Renal cortical epithelial cell (primary cell): ENCODE measurements at regions not wholly inside any gene's neighbourhood (a gene's known extent, or its start where the extent isn't known, plus 50 kb on each side); places are given as distances from the start of the nearest gene placed in this dataset.
A peak's percentile ranks its signal among the peaks of the same experiment; 100 is the strongest.
"Not testable (repeated sequence)": the region's sequence is repeated elsewhere in the genome, so short reads cannot be mapped to it uniquely, and the experiment has no call there.

Experiments used
- DNase-seq: peaks from one replicate; pipeline ENCODE4 v3.0.0-alpha.2; 2011; ENCODE audit warnings: low read depth

DNA sequence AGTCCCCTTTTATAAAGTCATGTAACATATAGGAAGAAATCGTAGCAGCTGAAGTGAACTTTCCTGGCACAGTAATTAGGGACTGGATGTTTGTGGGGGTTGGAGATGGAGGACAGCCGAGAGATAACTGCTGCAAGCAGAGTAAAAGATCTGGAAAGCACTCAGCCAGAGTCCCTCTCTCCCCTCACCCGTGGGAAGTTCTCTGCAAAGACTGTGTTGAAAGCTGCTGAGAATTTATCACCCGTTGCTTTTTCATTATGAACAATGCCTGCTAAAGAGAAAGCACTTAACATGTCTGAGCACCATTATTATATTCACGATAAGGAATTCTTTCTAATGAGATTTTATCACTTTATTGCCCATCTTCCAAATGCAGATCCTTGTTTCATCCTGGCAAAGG, 248.8 kb downstream of the SHOX2 start:
- DNase-seq = no peak

DNA sequence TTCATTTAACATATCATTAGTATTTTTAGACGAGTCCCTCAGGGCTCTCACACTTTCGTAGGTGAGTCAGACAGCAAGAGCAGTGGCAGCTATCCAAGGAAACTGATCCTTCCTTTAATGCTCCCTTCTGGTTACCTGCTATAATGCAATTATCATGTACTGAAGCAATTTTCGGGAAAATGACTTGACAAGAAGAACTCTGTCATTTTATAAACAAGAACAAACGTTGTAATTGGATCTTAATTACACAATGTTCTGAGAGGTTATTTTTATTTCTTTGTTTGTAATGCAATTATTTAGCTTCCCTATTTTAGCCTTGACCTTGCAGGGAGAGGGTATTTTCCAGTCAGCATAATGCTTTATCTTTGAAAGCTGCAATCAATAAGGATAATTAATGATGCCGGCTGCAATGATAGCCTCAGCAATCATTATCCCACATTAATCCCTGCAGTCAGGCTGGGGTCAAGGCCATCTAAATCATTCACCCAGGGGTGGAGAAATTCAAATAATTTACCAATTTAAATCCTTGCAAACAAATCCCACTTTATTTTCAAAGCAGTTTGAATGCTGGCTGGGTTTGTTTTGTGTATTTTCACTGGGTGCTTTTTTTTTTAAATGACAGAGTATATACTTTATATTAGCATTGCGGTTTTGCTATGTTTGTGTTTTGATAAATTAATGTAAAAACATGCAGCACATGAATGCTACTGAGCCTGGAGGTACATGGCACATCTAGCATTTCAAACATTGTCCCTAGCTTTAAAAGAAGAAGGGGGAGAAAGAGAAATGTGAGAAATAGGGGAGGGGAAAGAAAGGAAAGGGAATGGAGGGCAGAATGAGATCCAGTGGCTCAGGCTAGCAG, 249.9 kb downstream of the SHOX2 start:
- peak; percentile 34 for DNase-seq

DNA sequence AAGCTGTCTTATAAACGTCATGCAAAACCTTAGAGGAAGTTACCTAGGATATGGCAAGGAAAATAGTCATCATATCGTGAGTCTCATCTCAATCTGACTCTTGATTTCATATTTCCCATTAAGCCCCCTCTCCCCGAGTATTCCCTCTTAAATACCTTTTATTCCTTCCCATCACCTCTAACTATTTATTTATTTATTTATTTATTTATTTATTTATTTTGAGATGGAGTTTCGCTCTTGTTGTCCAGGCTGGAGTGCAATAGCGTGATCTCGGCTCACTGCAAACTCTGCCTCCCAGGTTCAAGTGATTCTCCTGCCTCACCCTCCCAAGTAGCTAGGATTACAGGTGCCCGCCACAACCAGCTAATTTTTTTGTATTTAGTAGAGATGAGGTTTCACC, 260.4 kb downstream of the SHOX2 start:
- not testable (repeated sequence) for DNase-seq

DNA sequence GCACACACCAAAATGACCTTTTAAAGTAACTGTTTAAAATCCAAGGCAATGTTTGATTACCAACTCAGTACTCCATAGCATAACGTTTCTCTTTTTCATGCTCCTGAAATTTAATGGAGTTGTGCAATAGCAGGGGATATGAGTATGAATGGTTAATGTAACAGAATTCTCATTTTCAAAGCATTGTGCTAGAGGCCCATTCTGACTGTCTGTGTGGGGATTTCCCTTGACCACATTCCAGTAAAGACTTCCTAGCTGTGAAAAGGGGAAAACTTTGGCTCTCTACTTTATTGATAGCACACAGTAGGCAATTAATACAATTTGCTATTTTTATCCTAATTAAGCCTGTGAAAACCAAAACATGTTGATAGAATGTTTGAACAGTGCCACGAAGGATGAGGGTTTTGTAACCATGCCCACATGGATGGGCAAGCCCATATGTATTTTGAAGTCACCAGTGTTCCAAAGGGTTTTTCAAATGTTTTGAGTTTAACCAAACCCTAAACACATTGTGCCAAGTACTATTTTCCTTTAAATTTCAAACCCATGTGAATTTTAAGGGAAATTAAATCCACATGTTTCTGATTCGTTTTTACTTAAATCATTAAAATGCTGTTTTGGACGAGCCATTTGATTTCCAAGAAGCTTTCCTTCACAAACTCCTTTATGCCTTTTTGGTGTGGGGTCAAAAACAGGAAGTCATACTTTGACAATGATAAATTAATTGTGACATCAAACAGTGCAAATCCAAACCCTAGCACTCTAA, 261.2 kb downstream of the SHOX2 start:
- DNase-seq = no peak

DNA sequence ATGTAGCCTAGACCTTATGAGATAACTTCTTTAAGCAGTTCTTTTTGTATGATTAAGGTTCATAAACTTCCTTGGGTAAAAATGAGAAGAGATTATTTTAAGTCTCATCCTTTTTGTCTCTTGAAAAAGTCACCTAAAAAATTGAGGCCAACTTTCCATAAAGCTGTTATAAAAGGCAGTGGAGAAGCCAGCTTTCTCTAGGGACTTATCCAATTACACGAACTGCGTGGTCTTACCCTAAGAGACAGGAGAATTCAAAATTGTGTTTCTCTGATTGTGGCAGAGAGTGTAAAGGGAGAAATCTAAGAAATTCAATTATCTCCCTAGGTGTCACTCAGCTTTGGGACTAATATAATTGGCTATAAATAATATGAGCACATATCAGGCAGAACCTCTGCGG, 262.0 kb downstream of the SHOX2 start:
- no peak for DNase-seq

DNA sequence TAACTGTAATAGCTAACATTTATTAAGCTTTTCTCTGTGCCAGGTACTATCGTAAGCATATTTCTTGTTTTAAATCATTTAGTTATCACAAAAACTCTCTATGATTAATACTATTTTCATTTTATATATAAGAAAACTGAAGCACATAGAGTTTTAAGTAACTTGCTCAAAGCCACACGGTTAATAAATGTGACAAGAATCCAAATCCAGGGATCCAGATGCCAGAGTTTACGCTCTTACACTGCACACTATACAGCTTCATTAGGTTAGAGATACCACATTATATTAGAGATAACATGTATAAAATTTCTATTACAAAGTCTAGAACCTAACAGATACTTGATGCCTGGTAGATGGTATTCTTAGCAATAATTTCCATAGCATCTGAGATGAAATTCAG, 265.2 kb downstream of the SHOX2 start:
- DNase-seq = no peak

DNA sequence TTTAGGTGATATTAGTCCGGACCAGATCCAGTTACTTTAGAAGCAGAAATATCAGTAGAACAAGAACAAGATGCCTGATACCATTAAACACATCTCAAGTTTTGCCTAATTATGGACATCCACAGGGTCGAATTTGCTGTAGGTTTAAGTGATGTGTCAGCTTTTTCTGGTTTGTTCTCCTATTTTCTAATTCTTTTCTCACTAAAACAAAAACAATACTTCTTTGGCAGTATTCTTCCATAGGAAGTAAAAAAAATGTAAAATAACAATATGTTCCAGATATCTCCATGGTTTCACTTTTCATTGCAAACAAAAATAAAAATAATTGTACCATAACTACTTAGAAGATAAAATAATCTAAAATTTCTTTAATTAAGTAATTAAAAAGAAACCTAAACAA, 265.7 kb downstream of the SHOX2 start:
- DNase-seq = no peak

DNA sequence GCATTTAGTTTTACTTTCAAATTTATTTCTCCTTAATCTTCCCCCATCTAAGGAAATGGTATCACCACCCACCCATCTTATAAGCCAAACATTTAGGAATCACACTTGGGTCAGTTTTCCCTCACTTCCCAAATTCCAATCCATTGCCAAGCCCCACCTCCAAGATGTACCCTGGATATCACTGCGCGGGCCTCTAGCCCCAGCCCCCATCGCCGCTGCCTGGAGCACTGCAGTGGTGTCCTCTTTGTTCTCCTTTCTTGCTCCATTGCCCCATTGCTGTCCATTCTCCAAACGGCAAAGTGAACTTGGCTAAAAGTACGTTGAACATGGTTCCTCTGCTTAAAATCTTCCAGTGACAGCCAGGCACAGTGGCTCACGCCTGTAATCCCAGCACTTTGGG, 267.8 kb downstream of the SHOX2 start:
- no peak for DNase-seq

DNA sequence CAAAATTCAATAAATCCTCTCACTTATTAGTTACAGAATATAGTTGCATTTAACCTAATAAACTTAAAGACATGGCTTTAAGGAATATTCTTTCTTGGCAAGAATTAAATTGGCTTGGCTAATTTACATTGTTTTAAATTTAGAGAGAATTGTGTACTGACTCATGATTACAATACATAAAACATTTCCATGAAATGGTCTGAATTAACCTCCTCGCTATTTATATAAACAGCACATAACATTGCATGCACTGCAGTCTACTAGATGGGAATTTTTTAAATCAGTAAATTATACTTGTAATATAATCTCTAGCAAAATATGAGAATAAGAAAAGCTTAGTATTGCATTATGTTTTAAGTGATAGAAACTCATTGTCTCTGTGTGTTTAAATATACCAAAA, 268.9 kb downstream of the SHOX2 start:
- DNase-seq = no peak

DNA sequence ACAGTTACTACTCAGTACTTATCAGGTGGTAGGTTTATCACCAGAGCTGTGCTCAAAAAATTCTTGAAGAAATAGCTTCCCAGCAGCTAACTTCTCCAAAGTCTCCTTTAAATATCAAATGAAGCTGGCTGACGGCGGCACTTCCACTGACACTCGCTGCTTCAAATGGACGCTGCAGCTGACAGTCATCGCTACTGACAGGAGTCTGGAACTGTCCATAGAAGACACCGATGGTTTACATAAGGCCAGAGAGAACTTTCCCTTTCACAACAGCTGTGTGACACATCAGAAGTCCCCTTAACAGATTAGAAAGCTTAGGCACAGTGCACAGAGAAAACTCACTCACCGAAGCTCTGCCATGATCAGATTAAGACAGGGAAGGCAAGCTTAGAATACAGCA, 270.2 kb downstream of the SHOX2 start:
- DNase-seq = no peak

DNA sequence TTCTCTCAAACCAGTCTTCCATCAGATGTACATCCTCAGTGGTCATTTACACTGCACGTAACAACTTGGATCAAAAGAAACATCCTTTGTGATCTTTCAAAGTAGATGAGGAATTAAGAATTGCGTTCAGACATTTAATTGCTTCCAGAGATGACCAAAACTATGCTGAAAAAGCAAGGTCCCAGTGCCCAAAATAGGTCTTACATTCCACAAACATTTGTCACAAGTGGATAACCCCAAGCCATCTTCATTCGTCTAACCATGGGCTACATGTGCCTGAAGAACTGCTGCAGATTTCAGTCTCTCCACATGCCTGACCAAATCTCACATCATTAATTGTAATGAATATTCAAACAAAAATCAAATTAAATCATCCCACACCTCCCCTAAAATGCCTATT, 273.6 kb downstream of the SHOX2 start:
- DNase-seq = no peak

DNA sequence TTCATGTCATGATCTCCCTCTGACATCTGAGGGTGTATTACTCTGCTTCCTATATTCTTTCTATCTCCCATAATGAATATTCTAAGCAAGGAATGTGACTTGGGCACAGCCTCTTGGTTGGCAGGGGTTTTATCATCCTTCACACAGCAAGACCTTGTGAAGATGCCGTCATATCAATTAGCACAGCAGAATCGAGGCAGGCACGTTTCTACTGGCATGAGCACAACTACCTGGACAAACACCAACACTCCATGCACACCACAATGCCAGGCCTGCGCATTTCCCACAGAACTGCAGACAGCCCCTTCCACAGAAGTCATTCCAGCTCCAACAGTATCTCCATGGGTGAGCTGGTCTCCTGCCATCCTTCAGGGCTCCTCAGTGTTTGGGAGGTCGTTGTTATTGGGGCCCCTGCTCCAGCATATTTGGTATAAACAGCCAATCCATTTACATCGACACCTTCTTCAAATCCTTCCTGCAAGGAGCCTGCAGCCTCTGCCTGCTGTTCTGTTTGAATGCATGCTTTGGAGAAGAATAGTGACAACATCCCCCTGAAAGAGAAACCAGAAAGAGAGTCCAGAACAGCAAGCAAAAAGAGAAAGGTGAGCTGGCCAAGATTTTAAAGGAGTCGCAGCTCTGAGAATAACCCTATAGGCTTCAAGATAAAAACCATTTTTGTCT, 275.5 kb downstream of the SHOX2 start:
- DNase-seq = no peak

DNA sequence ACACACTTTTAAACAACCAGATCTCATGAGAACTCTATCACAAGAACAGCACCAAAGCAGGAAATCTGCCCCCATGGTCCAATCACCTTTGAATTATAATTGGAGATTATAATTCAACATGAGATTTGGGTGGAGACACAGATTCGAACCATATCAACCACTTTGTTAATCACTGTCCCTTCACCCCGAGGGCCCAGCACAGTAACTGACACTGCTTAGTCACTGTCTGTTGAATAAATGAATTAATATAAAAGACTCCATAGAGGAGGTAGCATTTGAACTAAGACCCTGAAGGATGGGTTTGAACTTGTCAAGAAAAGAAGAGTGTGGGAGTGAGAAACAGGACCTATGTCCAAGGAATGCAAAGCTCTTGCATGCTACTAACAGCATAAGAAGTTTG, 276.4 kb downstream of the SHOX2 start:
- no peak for DNase-seq

DNA sequence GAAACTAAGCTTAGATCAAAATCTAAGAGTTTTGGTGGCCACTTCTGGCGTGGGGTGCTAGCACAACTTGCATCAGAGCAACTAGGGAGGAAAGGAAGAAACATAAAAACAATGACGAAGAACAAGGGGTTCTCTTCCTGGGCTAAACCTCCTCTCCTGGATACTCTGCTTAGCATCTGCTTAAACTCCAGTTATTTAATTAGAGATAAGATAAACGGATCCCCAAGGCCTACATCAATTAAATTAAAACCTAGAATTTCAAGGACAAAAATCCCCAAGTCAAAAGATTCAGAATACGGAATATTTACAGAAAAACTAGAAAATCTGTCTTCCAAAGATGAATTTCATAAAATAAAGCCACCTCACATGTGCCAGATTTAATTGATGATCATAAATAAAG, 281.9 kb downstream of the SHOX2 start:
- no peak for DNase-seq

DNA sequence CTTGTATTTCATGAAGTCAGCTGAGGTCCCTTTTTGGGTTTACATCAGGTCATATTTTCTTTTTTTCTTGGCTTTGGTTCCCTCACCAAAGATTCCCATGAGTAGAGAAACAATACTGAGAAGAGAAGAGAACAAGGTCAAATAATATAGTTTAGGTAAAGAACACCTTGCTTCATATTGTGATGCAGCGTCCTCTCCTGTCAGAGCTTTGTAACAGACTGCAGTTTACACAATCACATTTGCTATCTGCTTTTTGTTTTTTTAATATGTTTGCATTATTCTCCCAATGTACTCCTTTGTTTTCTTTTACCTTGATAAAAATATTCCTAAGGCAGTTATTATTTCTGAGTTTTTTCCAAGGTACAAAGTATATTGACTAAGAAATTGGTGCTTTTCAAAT, 283.2 kb downstream of the SHOX2 start:
- DNase-seq = no peak

DNA sequence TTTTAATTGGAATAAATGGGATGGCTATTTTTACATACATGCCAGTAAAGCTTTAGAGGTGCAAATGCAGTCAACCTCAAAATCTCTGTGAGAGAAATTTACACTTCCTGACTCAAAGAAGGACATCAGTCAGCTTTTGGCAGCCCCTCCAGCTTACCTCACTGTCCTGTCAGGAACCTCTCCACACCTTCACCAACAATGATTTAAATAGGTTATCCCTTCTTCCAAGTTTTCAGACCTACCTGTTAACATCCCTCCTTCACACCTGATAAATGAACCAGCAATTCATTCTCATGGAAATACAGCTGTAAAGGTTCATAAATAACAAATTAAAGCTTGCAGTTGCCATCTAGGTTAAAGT, 286.1 kb downstream of the SHOX2 start:
- no peak for DNase-seq

DNA sequence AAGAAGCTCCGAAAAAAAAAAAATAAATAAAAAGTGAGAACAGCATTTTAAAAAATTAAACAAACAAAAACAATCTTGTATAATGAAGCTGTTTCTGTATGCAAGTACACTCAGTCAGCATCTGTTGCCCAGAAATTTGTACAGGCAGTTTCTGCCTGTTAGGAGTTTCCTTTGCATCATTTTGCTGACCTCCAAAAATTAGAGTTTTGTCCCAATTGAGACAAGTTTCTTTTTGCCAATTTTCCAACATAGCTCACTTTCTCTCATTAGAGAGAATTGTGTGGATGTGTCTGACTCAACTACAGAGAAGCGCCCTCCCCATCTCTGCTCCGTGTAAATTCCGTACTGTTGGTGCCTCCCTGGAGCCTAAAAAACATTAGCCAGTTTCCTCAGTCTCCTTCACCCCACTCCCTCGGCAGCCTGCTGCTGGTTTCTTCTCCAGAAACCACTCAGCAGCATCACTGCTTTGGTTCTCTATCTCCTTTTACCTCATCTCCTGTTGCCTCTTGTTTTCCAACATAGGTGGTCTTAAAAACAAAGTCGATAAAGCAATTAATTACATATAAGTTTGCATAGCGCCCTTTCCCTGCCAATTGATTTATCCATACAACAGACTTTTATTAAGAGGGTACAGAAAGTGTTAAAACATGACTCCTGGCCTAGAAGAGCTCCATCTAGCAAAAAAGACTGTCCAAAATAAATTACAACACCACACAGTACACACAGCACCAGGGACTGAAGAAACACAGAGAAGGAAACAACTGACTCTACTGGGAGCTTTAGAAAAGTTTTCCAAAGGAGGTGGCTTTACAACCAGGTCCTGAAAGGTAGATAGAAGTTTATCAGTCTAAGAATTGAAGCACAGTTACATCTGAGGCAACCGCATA, 286.7 kb downstream of the SHOX2 start:
- no peak for DNase-seq

DNA sequence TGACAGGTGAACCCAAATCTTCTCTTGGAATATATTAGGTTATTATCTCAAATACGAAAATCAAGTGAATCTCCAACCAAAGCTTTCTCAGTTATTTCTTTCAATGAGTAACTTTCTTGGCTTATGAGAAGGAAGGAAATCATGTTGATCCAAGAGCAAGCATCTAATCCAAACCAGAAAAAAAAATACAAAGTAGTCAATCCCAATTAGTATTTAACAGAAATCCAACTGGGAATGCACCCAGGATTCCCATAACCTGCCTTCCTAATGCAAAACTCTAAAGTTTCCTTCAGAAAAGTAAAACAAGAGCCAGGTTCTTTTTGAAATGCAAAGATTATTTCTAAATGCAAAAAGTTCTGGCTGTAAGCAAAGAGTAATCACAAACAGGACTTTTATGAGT, 289.3 kb downstream of the SHOX2 start:
- no peak for DNase-seq

DNA sequence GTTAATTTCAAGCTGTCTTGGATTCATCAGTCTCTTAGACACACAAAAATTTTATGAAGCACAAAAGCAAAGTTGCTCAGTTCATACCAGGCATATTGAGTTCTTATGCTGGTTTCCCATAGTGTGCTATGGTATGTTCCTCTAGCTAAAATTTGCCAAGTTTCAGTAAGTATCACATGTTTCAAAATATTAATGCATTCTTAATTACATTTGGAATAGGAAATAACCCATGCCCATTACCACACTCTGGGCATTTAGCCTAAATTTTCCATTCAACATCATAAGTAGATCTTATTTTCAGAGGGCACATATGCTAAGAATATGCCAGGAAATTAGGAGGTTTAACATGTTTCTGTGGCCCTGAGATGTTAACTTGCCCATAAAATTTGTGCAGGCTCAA, 289.9 kb downstream of the SHOX2 start:
- DNase-seq = no peak

DNA sequence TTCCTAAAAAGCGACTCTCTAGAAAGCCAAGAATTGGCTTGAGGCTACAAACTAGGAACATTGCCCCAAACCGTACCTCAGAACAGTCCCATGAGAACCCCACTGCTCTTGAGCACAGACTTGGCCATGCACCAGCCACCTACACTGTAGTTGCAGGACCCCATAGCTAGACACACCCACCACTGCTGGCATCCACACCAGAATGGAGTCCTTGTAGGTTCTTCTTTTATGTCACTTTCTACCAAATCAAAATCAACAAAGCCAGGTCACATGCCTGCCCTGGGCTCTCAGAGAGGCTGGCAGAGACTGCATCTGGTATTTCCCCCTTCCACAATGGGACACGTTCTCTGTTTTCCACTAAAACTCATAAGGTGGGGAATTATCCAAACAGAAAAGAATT, 290.5 kb downstream of the SHOX2 start:
- no peak for DNase-seq

DNA sequence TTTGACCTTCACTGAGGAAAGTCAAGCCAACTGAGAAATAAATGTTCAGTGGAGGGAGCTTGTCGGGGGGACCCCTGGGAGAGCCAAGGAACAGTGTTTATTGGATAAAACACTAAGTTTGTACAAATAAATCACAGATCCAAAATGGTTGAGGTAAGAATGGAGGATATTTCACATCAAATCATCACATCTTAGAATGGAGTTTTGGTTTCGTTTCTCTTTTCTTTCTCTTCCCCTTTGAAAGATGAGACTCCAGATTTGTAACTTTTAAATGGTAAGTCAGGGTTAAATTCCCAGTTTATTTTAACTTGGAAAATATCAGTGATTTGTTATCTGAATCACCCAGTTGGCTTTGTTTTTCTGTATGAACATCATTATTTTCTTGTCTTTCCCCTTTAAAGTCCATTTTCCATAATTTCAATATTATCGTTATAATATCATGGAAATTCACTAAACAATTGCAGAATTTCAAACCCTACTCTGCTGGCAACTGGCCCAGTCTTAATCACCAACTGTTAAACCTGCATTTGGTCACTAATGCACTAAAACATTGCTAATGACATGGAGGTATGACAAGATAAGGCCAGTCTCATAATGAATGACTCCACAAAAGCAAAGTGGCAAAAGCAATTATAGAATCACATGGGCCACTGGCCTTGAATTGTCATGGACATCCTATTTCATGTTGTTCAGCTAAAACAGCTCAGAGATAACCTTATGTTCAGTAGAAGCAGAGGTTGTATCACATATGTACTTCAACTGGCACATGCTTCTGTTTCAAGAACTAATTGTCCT, 295.1 kb downstream of the SHOX2 start:
- DNase-seq = no peak
